Stomach (tissue), 8 donors: ENCODE measurements at regions not wholly inside any gene's neighbourhood (a gene's known extent, or its start where the extent isn't known, plus 50 kb on each side); places are given as distances from the start of the nearest gene placed in this dataset.

Experiments
- DNase-seq, 2 donors: peaks; one replicate each; pipeline versions ENCODE4 v3.0.0 to v3.0.0-alpha.2; 2013 to 2019
- H3K27ac ChIP-seq, 5 donors: fragments of 200-600 bp in 4 of 5; sonication (generic) in 4 of 5; one replicate each; pipeline ENCODE4 v1.5.1; 2013 to 2019; ENCODE audit warnings: mild to moderate bottlenecking in 1 of 5, moderate library complexity in 1 of 5
- H3K27me3 ChIP-seq, 3 donors: fragments of 200-600 bp; sonication (generic); one replicate each; pipeline ENCODE4 v1.5.1; 2017 to 2019; ENCODE audit warnings: mixed run types in 1 of 3
- H3K36me3 ChIP-seq, 4 donors: fragments of 200-600 bp; sonication (generic); 1 replicate in 3 of 4; 2 replicates in 1 of 4; pipeline ENCODE4 v1.5.1; 2016 to 2019
- H3K4me1 ChIP-seq, 4 donors: fragments of 200-600 bp; sonication (generic); one replicate each; pipeline ENCODE4 v1.5.1; 2016 to 2019
- H3K4me3 ChIP-seq, 4 donors: fragments of 200-600 bp; sonication (generic) in 3 of 4; one replicate each; pipeline ENCODE4 v1.5.1; 2016 to 2019; ENCODE audit warnings: mild to moderate bottlenecking in 1 of 4
- H3K9me3 ChIP-seq, 4 donors: fragments of 200-600 bp; sonication (generic); one replicate each; pipeline ENCODE4 v1.5.1; 2016 to 2019
- CTCF ChIP-seq, 7 experiments: fragments of 450-650 bp in 4 of 7; fragments of 200-600 bp in 3 of 7; sonication (generic) in 3 of 7; IDR thresholded peaks; one replicate each; pipeline ENCODE4 v1.5.1; 2016 to 2019; ENCODE audit warnings: antibody characterized with exemption in 7 of 7, control low read depth in 2 of 7, mild to moderate bottlenecking in 1 of 7
- EP300 ChIP-seq: sonication (generic); formaldehyde crosslinking; IDR thresholded peaks from one replicate; pipeline ENCODE4 v1.6.1; 2017; ENCODE audit warnings: antibody characterized with exemption
- POLR2A ChIP-seq, 4 donors: fragments of 450-650 bp; IDR thresholded peaks; one replicate each; pipeline ENCODE4 v1.6.1; 2016; ENCODE audit warnings: antibody characterized with exemption in 4 of 4, control low read depth in 2 of 4, mild to moderate bottlenecking in 1 of 4, moderate library complexity in 1 of 4
- POLR2AphosphoS5 ChIP-seq, 3 donors: sonication (generic); formaldehyde crosslinking; IDR thresholded peaks; one replicate each; pipeline ENCODE4 v1.6.1; 2016; ENCODE audit warnings: antibody characterized with exemption in 3 of 3
- WGBS, 5 donors: extraction: QIAGEN DNeasy Blood & Tissue Kit in 3 of 5; methylation state at CpG; one replicate each; pipeline versions ENCODE4 v1.1.5 to v1.1.7; 2013 to 2018; 5-methylcytosine and 5-hydroxymethylcytosine counted together
- intact Hi-C: fragments of 100-400 bp; cut with DNase I; formaldehyde crosslinking; loops from one replicate; pipeline ENCODE4 v1.15.1; 2023; ENCODE audit warnings: low total_unique reads
- donor health status: healthy with polysubstance abuse.
- donor health status: Bipolar disorder and iron deficiency.
- donor health status: healthy.

GRCh38 chr16:54672500-54672899 lies 258.2 kb upstream of the IRX5 start:
- Histone ChIP-seq H3K27ac (no peak overlapping the region), H3K4me3 (no peak overlapping the region), H3K9me3 (peaks cover 0 to 9% (median 5%) of the 10 kb centered on the region in 4 donors), H3K36me3 (no peaks in the 10 kb centered on the region), H3K27me3 (no peaks in the 10 kb centered on the region), H3K4me1 (no peaks in the 10 kb centered on the region)
- intact Hi-C loops: no loop called here
- DNase-seq: no peak
- 85 to 93% (median 90%) methylated on average over 1 of the region's 1 CpG for WGBS, 5 donors
- TF ChIP-seq EP300: no peak

- Histone ChIP-seq H3K4me3 (no peak overlapping the region), H3K27ac (peak overlapping the region; percentile 22 to 79 (median 56))
- TF ChIP-seq POLR2AphosphoS5 (IDR thresholded peaks at IDR 0.05) (no peak), CTCF (IDR thresholded peaks at IDR 0.05) (no peak), POLR2A (IDR thresholded peaks at IDR 0.05) (no peak), EP300 (no peak)
Measured at GRCh38 chr16:54657709-54658102, 273.0 kb upstream of the IRX5 start.

GRCh38 chr16:54657058-54657708 lies 273.5 kb upstream of the IRX5 start:
- no peak for TF ChIP-seq EP300
- peak in 2 of 3 donors; percentile 38 to 63 for TF ChIP-seq POLR2AphosphoS5 (IDR thresholded peaks at IDR 0.05)
- peak; percentile 60 to 72 for DNase-seq
- H3K36me3 ChIP-seq: no peaks in the 10 kb centered on the region
- H3K4me1 ChIP-seq: peaks cover 21 to 45% (median 26%) of the 10 kb centered on the region in 4 donors
- no peaks in the 10 kb centered on the region for H3K27me3 ChIP-seq
- 71 to 82% (median 73%) methylated on average over 5 of the region's 5 CpGs for WGBS, 5 donors
- peak overlapping the region; percentile 22 to 79 (median 56) for H3K27ac ChIP-seq
- no peaks in the 10 kb centered on the region for H3K9me3 ChIP-seq
- intact Hi-C loops: no loop called here
- H3K4me3 ChIP-seq: no peak overlapping the region

More at GRCh38 chr16:54657709-54658102, 273.0 kb upstream of the IRX5 start:
- Histone ChIP-seq H3K27me3 (no peaks in the 10 kb centered on the region), H3K9me3 (no peaks in the 10 kb centered on the region), H3K36me3 (no peaks in the 10 kb centered on the region), H3K4me1 (peaks cover 16 to 45% (median 26%) of the 10 kb centered on the region in 4 donors)
- WGBS, 5 donors: 19 to 53% (median 40%) methylated on average over 2 of the region's 2 CpGs
- intact Hi-C loops: no loop called here
- peak in 1 of 2 donors; percentile 57 for DNase-seq

- intact Hi-C loops: no loop called here
- TF ChIP-seq CTCF (IDR thresholded peaks at IDR 0.05): no peak
- no peak for TF ChIP-seq POLR2A (IDR thresholded peaks at IDR 0.05)
- TF ChIP-seq EP300: no peak
- TF ChIP-seq POLR2AphosphoS5 (IDR thresholded peaks at IDR 0.05): peak in 1 of 3 donors; percentile 62
- Histone ChIP-seq H3K4me1 (peaks cover 21 to 45% (median 30%) of the 10 kb centered on the region in 4 donors), H3K27me3 (no peaks in the 10 kb centered on the region), H3K9me3 (no peaks in the 10 kb centered on the region), H3K4me3 (peak overlapping the region in 3 of 4 donors; percentile 10 to 28 (median 22)), H3K36me3 (no peaks in the 10 kb centered on the region), H3K27ac (peak overlapping the region; percentile 60 to 79 (median 71))
- peak; percentile 65 to 83 for DNase-seq
- 5 to 14% (median 9%) methylated on average over 13 to 14 of the region's 14 CpGs for WGBS, 5 donors
Measured at GRCh38 chr16:54655121-54655590, 275.5 kb upstream of the IRX5 start.

- peaks cover 21 to 45% (median 31%) of the 10 kb centered on the region in 4 donors for H3K4me1 ChIP-seq
- H3K27me3 ChIP-seq: no peaks in the 10 kb centered on the region
- H3K27ac ChIP-seq: peak overlapping the region; percentile 32 to 79 (median 71)
- H3K9me3 ChIP-seq: no peaks in the 10 kb centered on the region
- WGBS, 5 donors: 34 to 56% (median 41%) methylated on average over 12 of the region's 12 CpGs
- no peak for DNase-seq
- no peaks in the 10 kb centered on the region for H3K36me3 ChIP-seq
- H3K4me3 ChIP-seq: no peak overlapping the region
- intact Hi-C loops: no loop called here
- no peak for TF ChIP-seq POLR2A (IDR thresholded peaks at IDR 0.05)
- TF ChIP-seq EP300: no peak
- no peak for TF ChIP-seq CTCF (IDR thresholded peaks at IDR 0.05)
- TF ChIP-seq POLR2AphosphoS5 (IDR thresholded peaks at IDR 0.05): no peak
Measured at GRCh38 chr16:54654429-54654828, 276.2 kb upstream of the IRX5 start.
